Kidney epithelial cell (primary cell): ENCODE measurements at regions not wholly inside any gene's neighbourhood (a gene's known extent, or its start where the extent isn't known, plus 50 kb on each side); places are given as distances from the start of the nearest gene placed in this dataset.
"Not testable (repeated sequence)": the region's sequence is repeated elsewhere in the genome, so short reads cannot be mapped to it uniquely, and the experiment has no call there.

Experiments used
- DNase-seq: peaks from one replicate; pipeline ENCODE4 v3.0.0-alpha.2; 2010; ENCODE audit warnings: low read depth
- H3K27me3 ChIP-seq: 2 replicates; pipeline ENCODE4 v1.6.0; 2011; ENCODE audit warnings: low read length; ENCODE audit not compliant: control insufficient read depth, insufficient read depth
- H3K36me3 ChIP-seq: 2 replicates; pipeline ENCODE4 v1.5.1; 2011; ENCODE audit warnings: low read length; ENCODE audit not compliant: control insufficient read depth, insufficient read depth
- H3K4me3 ChIP-seq: 2 replicates; pipeline ENCODE4 v1.5.1; 2011; ENCODE audit warnings: low read depth, mild to moderate bottlenecking, control low read depth, low read length
- TF ChIP-seq, protein P1 (sequence below): IDR thresholded peaks from 2 replicates; pipeline ENCODE4 v1.5.1; 2011; ENCODE audit warnings: mild to moderate bottlenecking, moderate library complexity, low read length, control low read depth, inconsistent platforms; ENCODE audit not compliant: insufficient read depth, poor library complexity, severe bottlenecking

DNA sequence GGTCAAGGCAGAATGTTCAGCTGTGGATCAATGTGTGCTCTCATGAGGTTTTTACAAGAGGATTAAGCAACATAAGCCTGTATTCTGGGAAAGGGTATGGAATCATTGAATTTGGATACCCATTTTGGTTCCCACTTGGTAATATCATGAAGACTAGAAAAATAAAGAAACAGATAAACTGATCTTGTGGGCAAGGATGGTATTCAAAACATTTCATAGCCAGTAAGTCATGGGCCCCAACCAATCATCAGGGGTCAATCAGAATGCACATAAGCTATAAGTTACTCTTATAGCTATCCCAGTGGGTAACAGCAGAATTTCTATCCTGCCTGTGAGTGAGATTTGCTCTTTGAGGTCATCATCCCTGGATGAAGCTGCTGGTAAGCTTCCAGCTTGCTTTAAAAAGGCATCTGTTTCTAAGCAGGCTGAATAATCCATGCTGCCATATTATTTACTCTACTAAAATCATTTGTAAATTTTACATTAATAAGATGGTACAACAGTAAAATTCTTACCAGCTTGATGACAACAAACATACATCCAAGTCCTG is 291.2 kb downstream of the RAD51AP2 start:
- Histone ChIP-seq H3K27me3 (no peaks in the 10 kb centered on the region), H3K4me3 (no peak overlapping the region), H3K36me3 (no peaks in the 10 kb centered on the region)
- no peak for DNase-seq
- TF ChIP-seq, protein P1, sequence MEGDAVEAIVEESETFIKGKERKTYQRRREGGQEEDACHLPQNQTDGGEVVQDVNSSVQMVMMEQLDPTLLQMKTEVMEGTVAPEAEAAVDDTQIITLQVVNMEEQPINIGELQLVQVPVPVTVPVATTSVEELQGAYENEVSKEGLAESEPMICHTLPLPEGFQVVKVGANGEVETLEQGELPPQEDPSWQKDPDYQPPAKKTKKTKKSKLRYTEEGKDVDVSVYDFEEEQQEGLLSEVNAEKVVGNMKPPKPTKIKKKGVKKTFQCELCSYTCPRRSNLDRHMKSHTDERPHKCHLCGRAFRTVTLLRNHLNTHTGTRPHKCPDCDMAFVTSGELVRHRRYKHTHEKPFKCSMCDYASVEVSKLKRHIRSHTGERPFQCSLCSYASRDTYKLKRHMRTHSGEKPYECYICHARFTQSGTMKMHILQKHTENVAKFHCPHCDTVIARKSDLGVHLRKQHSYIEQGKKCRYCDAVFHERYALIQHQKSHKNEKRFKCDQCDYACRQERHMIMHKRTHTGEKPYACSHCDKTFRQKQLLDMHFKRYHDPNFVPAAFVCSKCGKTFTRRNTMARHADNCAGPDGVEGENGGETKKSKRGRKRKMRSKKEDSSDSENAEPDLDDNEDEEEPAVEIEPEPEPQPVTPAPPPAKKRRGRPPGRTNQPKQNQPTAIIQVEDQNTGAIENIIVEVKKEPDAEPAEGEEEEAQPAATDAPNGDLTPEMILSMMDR: no peak

DNA sequence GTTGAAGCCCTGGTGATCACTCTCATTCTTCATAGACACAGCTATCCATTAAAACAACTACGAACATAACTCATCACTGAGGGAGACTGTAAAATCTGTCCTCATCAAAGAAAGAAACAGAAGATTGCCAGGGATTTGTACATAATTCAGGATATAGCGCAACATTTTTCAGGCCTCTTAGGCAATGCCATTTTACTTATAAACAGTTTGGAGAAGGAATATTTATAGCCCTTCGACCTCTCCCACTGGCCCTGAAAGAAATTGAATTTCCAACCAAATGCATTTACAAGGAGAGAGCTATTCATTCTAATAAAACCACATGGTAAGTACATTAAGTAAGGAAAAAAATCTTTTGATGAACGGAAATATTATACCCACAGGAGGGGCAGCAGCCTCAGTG is 295.0 kb downstream of the RAD51AP2 start:
- Histone ChIP-seq H3K4me3 (no peak overlapping the region), H3K27me3 (no peaks in the 10 kb centered on the region), H3K36me3 (no peaks in the 10 kb centered on the region)
- DNase-seq: no peak
- TF ChIP-seq, protein P1: no peak

DNA sequence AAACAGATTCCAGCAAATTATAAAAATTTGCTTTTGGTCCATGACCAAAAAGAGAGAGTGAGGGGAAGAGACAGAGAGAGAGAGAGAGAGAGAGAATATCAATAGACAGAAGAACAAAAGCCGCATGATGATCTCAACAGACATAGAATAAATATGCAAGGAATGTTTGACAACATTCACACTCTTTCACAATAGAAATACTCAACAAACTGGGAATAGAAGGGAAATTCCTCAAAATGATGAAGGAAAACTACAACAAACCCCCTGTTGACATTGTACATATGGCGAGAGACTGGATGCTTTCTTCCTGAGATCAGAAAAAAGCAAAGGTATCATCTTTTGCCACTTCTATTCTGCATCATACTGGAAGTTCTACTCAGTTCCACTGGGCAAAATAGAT is 309.7 kb downstream of the RAD51AP2 start:
- Histone ChIP-seq H3K4me3 (no peak overlapping the region), H3K27me3 (no peaks in the 10 kb centered on the region), H3K36me3 (no peaks in the 10 kb centered on the region)
- no peak for DNase-seq
- TF ChIP-seq, protein P1: no peak

- Histone ChIP-seq H3K4me3 (no peak overlapping the region), H3K27me3 (no peaks in the 10 kb centered on the region), H3K36me3 (no peaks in the 10 kb centered on the region)
- DNase-seq: no peak
- TF ChIP-seq, protein P1: no peak
Observed at GRCh38 chr2:17206771-17207170, 311.5 kb downstream of the RAD51AP2 start.

DNA sequence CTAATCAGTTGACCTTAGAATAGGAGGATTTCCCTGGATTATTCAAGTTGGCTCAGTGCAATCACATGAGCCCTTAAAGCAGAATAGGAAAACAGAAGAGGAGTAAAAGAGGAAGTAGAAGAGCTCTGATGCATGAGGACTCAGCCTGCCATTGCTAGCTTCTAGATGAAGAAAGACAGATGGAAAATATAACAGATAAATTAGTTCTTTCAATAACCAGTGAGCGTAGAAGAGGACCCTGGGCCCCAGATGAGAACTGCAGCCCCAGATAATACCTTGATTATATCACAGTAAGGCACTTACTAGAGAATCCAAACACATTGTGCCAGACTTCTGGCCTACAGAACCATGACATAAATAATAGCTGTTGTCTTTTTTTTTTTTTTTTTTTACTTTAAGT is 314.0 kb downstream of the RAD51AP2 start:
- not testable (repeated sequence) for DNase-seq, H3K36me3 ChIP-seq, H3K27me3 ChIP-seq, H3K4me3 ChIP-seq

DNA sequence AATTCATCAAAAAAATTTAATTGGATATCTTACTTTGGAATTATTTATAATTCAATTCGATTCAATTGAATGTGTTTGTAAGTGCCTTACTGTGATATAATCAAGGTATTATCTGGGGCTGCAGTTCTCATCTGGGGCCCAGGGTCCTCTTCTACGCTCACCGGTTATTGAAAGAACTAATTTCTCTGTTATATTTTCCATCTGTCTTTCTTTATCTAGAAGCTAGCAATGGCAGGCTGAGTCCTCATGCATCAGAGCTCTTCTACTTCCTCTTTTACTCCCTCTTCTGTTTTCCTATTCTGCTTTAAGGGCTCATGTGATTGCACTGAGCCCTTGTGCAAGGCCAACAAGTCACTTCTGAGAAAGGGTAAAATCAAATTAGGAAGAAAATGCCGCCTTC is 315.6 kb downstream of the RAD51AP2 start:
- not testable (repeated sequence) for H3K27me3 ChIP-seq, DNase-seq, H3K4me3 ChIP-seq

GRCh38 chr2:17199741-17200140 is 318.5 kb downstream of the RAD51AP2 start:
- no peak for DNase-seq
- Histone ChIP-seq H3K4me3 (no peak overlapping the region), H3K27me3 (no peaks in the 10 kb centered on the region), H3K36me3 (no peaks in the 10 kb centered on the region)
- TF ChIP-seq, protein P1: no peak

More for the DNA sequence above, 315.6 kb downstream of the RAD51AP2 start:
- H3K36me3 ChIP-seq: not testable (repeated sequence)
